Karpas-422 (cell line): ENCODE measurements at regions not wholly inside any gene's neighbourhood (a gene's known extent, or its start where the extent isn't known, plus 50 kb on each side); places are given as distances from the start of the nearest gene placed in this dataset.

ENCODE experiments used
- DNase-seq: peaks from one replicate; pipeline ENCODE4 v3.0.0-alpha.2; 2015
- H2AFZ ChIP-seq: fragments of 200-600 bp; sonication (generic); 2 replicates; pipeline ENCODE4 v1.6.1; 2014; ENCODE audit warnings: antibody characterized with exemption, low read length, mixed read lengths
- H3K27ac ChIP-seq: fragments of 200-600 bp; sonication (generic); 2 replicates; pipeline ENCODE4 v1.5.1; 2014; ENCODE audit warnings: mild to moderate bottlenecking, low read length, moderate library complexity
- H3K27me3 ChIP-seq: fragments of 200-600 bp; sonication (generic); 2 replicates; pipeline ENCODE4 v1.6.1; 2014; ENCODE audit warnings: low read length, mixed read lengths
- H3K36me3 ChIP-seq: fragments of 200-600 bp; sonication (generic); 2 replicates; pipeline ENCODE4 v1.6.1; 2014; ENCODE audit warnings: low read length, mixed read lengths; ENCODE audit not compliant: insufficient read depth
- H3K4me1 ChIP-seq: fragments of 200-600 bp; sonication (generic); 2 replicates; pipeline ENCODE4 v1.6.1; 2014; ENCODE audit warnings: mild to moderate bottlenecking, low read length, mixed read lengths
- H3K4me2 ChIP-seq: fragments of 200-600 bp; sonication (generic); 2 replicates; pipeline ENCODE4 v1.6.1; 2014; ENCODE audit warnings: low read length, low read depth, mild to moderate bottlenecking; ENCODE audit not compliant: poor library complexity, severe bottlenecking
- H3K4me3 ChIP-seq: fragments of 200-600 bp; sonication (generic); 2 replicates; pipeline ENCODE4 v1.5.1; 2014; ENCODE audit warnings: mild to moderate bottlenecking, antibody characterized with exemption, low read length, mixed read lengths
- H3K79me2 ChIP-seq: fragments of 200-600 bp; sonication (generic); 2 replicates; pipeline ENCODE4 v1.6.1; 2014; ENCODE audit warnings: mild to moderate bottlenecking, low read length, mixed read lengths
- H3K9ac ChIP-seq: fragments of 200-600 bp; sonication (generic); 2 replicates; pipeline ENCODE4 v1.6.0; 2014; ENCODE audit warnings: low read length
- H3K9me2 ChIP-seq: fragments of 200-600 bp; sonication (generic), shearing (Covaris generic); replicated peaks from 2 replicates; pipeline ENCODE4 v1.6.0; 2014; ENCODE audit warnings: mild to moderate bottlenecking, low read length, moderate library complexity; ENCODE audit not compliant: insufficient read depth
- H3K9me3 ChIP-seq: fragments of 300-700, 200-600 bp; sonication (generic); 2 replicates; pipeline ENCODE4 v1.6.1; 2014; ENCODE audit warnings: low read length, mixed read lengths
- H4K20me1 ChIP-seq: fragments of 200-600 bp; sonication (generic); 2 replicates; pipeline ENCODE4 v1.6.1; 2014; ENCODE audit warnings: mild to moderate bottlenecking, antibody characterized with exemption, low read length, low read depth; ENCODE audit not compliant: insufficient read depth

DNA sequence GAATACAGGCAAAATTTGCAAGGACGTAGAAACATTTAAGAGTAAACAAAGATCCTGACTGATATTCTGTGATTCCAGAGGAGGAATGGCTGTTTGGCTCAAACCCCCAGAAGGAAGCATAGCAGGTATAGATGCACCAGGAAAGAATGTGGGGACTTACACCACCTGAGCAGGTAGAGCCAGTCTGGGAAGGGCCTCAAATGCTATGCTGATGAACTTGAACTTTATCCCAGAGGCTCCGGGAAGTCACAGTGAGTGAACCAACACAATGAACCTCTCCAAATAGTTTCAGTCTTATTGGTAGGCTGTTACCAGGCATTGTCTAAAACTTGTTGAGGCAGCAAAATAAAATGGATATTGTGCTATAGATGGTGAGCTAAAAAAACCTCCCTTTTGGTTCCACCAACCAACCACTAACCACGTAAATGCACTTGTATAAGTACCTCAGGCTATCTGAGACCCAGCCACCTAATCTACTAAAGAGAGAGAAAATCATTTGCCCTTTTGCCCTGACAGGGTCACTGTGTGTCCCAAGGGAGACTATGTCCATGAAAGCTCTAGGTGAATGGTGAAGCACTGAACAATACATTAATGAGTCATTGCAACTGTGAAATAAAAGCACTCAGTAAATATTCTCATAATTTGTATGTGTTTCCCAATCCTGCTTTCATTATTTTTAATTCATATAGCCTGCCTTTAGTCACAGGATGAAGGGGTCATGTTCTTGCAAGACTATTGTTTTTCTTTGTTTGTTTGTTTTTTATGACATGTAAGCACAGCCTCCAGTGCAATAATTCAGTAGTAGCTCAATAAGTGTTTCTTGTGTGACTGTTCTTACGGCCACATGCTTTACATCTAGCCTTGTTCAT lies 911.6 kb downstream of the EPHA4 start:
- H4K20me1 ChIP-seq, result no peaks in the 10 kb centered on the region
- no peaks in the 10 kb centered on the region for H3K27me3 ChIP-seq
- H3K9me2 ChIP-seq, result no peaks in the 10 kb centered on the region
- no peak overlapping the region for H3K9ac ChIP-seq
- no peak overlapping the region for H3K4me2 ChIP-seq
- H3K36me3 ChIP-seq, result no peaks in the 10 kb centered on the region
- no peaks in the 10 kb centered on the region for H3K4me1 ChIP-seq
- H3K4me3 ChIP-seq, result no peak overlapping the region
- H3K79me2 ChIP-seq, result no peaks in the 10 kb centered on the region
- no peak overlapping the region for H3K27ac ChIP-seq
- H3K9me3 ChIP-seq, result no peaks in the 10 kb centered on the region
- no peak overlapping the region for H2AFZ ChIP-seq
- DNase-seq, result no peak

- no peak overlapping the region for H2AFZ ChIP-seq
- H3K79me2 ChIP-seq, result no peaks in the 10 kb centered on the region
- DNase-seq, result no peak
- H3K27ac ChIP-seq, result no peak overlapping the region
- H3K4me1 ChIP-seq, result no peaks in the 10 kb centered on the region
- H3K9me2 ChIP-seq, result no peaks in the 10 kb centered on the region
- no peaks in the 10 kb centered on the region for H3K36me3 ChIP-seq
- no peak overlapping the region for H3K4me2 ChIP-seq
- no peaks in the 10 kb centered on the region for H3K9me3 ChIP-seq
- no peak overlapping the region for H3K4me3 ChIP-seq
- no peaks in the 10 kb centered on the region for H3K27me3 ChIP-seq
- H4K20me1 ChIP-seq, result no peaks in the 10 kb centered on the region
- no peak overlapping the region for H3K9ac ChIP-seq
Measured at GRCh38 chr2:220662431-220662830, 909.7 kb downstream of the EPHA4 start.

- DNase-seq, result no peak
- no peak overlapping the region for H2AFZ ChIP-seq
- no peaks in the 10 kb centered on the region for H3K36me3 ChIP-seq
- H3K27me3 ChIP-seq, result no peaks in the 10 kb centered on the region
- no peaks in the 10 kb centered on the region for H3K9me3 ChIP-seq
- H3K9me2 ChIP-seq, result no peaks in the 10 kb centered on the region
- no peak overlapping the region for H3K4me3 ChIP-seq
- no peaks in the 10 kb centered on the region for H3K79me2 ChIP-seq
- no peak overlapping the region for H3K4me2 ChIP-seq
- H4K20me1 ChIP-seq, result no peaks in the 10 kb centered on the region
- H3K27ac ChIP-seq, result no peak overlapping the region
- H3K9ac ChIP-seq, result no peak overlapping the region
- no peaks in the 10 kb centered on the region for H3K4me1 ChIP-seq
Measured at GRCh38 chr2:220663065-220663464, 909.0 kb downstream of the EPHA4 start.

- Histone ChIP-seq H3K9me2 (no peaks in the 10 kb centered on the region), H3K9me3 (no peaks in the 10 kb centered on the region), H3K36me3 (no peaks in the 10 kb centered on the region), H3K4me3 (no peak overlapping the region), H3K4me1 (no peaks in the 10 kb centered on the region), H3K79me2 (no peaks in the 10 kb centered on the region), H3K4me2 (no peak overlapping the region), H3K9ac (no peak overlapping the region), H2AFZ (no peak overlapping the region), H4K20me1 (no peaks in the 10 kb centered on the region), H3K27ac (no peak overlapping the region), H3K27me3 (no peaks in the 10 kb centered on the region)
- DNase-seq, result no peak
Measured at GRCh38 chr2:220664272-220665107, 907.6 kb downstream of the EPHA4 start.

DNA sequence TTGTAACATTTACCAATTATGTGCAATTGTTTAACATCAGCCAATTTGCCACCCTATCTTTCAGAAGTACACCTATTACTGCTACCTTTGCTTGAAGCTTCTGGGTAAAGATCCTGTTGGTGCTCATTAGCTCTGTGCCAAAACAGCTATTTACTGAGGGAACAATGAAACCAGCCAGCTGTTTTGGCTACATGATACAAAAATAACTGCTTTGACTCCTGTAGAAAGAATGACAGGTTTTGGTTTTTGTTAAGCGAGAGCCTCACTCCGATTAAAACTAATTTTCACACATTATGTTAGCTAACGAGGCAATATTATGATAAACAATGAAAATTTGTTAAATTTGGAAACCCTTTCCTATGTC lies 907.0 kb downstream of the EPHA4 start:
- H3K4me1 ChIP-seq, result no peaks in the 10 kb centered on the region
- H3K36me3 ChIP-seq, result no peaks in the 10 kb centered on the region
- H3K27me3 ChIP-seq, result no peaks in the 10 kb centered on the region
- DNase-seq, result no peak
- H3K9me2 ChIP-seq, result no peaks in the 10 kb centered on the region
- no peaks in the 10 kb centered on the region for H3K9me3 ChIP-seq
- H3K9ac ChIP-seq, result no peak overlapping the region
- no peak overlapping the region for H2AFZ ChIP-seq
- no peaks in the 10 kb centered on the region for H4K20me1 ChIP-seq
- H3K79me2 ChIP-seq, result no peaks in the 10 kb centered on the region
- H3K4me2 ChIP-seq, result no peak overlapping the region
- H3K27ac ChIP-seq, result no peak overlapping the region
- H3K4me3 ChIP-seq, result no peak overlapping the region

DNA sequence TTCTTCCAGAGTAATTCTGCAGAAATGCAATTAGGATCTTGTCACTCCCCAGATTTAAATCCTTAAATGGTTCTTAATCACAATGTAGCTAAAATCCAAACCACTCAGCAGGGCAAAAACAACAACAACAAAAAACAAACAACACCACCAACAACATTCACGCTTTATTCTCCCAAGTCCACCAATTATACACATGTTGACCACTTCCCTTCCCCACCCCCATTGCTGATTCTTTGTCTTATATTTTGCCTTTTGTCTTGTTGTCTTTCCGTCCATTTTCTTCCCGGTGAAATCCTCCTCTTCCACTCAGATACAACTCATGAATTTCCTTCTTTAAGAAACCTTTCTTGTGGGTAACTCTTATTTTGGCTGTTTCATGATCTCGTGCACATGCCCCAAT lies 902.8 kb downstream of the EPHA4 start:
- no peaks in the 10 kb centered on the region for H3K4me1 ChIP-seq
- no peaks in the 10 kb centered on the region for H3K9me2 ChIP-seq
- no peak for DNase-seq
- H4K20me1 ChIP-seq, result no peaks in the 10 kb centered on the region
- no peaks in the 10 kb centered on the region for H3K27me3 ChIP-seq
- H3K4me3 ChIP-seq, result no peak overlapping the region
- H3K9ac ChIP-seq, result no peak overlapping the region
- H3K9me3 ChIP-seq, result no peaks in the 10 kb centered on the region
- no peaks in the 10 kb centered on the region for H3K36me3 ChIP-seq
- H3K79me2 ChIP-seq, result no peaks in the 10 kb centered on the region
- no peak overlapping the region for H2AFZ ChIP-seq
- H3K4me2 ChIP-seq, result no peak overlapping the region
- H3K27ac ChIP-seq, result no peak overlapping the region

- no peak overlapping the region for H3K9ac ChIP-seq
- no peaks in the 10 kb centered on the region for H3K4me1 ChIP-seq
- H3K36me3 ChIP-seq, result no peaks in the 10 kb centered on the region
- no peaks in the 10 kb centered on the region for H3K79me2 ChIP-seq
- no peaks in the 10 kb centered on the region for H3K9me3 ChIP-seq
- no peak overlapping the region for H3K4me2 ChIP-seq
- H4K20me1 ChIP-seq, result no peaks in the 10 kb centered on the region
- H3K9me2 ChIP-seq, result no peaks in the 10 kb centered on the region
- no peak overlapping the region for H3K4me3 ChIP-seq
- no peak for DNase-seq
- H3K27me3 ChIP-seq, result no peaks in the 10 kb centered on the region
- H2AFZ ChIP-seq, result no peak overlapping the region
- H3K27ac ChIP-seq, result no peak overlapping the region
Measured at GRCh38 chr2:220670511-220670910, 901.6 kb downstream of the EPHA4 start.

GRCh38 chr2:220673151-220673874 lies 898.8 kb downstream of the EPHA4 start:
- no peak overlapping the region for H3K27ac ChIP-seq
- no peak overlapping the region for H3K4me3 ChIP-seq
- no peak overlapping the region for H3K4me2 ChIP-seq
- H2AFZ ChIP-seq, result no peak overlapping the region
- H3K9ac ChIP-seq, result no peak overlapping the region
- H3K4me1 ChIP-seq, result no peaks in the 10 kb centered on the region
- no peaks in the 10 kb centered on the region for H3K27me3 ChIP-seq
- no peaks in the 10 kb centered on the region for H4K20me1 ChIP-seq
- DNase-seq, result no peak
- H3K36me3 ChIP-seq, result no peaks in the 10 kb centered on the region
- H3K79me2 ChIP-seq, result no peaks in the 10 kb centered on the region
- H3K9me2 ChIP-seq, result no peaks in the 10 kb centered on the region
- H3K9me3 ChIP-seq, result no peaks in the 10 kb centered on the region
